G401.6 (cell line): ENCODE measurements at regions not wholly inside any gene's neighbourhood (a gene's known extent, or its start where the extent isn't known, plus 50 kb on each side); places are given as distances from the start of the nearest gene placed in this dataset.

Source experiments
- FAIRE-seq: peaks from 2 replicates; lab custom pipeline; 2012; peaks lifted over from hg19 to GRCh38; lab: Jason Lieb, UNC

DNA sequence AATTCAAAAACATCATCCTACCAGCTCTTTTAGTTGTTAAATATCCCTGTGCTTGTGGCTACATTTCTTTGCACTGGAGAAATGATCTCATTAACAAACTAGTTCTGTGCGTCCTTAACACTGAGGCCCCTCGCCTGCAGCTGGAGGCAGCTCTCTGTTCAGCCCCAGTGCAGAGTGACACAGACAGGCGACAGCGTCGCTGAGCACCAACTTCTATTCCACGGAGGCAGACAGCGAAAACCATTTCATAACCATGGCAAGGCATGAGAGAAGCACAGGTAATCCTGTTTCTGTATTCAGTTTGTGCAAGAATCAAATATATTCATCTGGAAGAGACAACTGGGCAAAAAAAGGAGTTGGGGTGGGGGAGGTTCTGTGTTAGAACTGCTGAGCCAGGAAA lies 530.7 kb downstream of the ZIC1 start:
- no peak for FAIRE-seq

DNA sequence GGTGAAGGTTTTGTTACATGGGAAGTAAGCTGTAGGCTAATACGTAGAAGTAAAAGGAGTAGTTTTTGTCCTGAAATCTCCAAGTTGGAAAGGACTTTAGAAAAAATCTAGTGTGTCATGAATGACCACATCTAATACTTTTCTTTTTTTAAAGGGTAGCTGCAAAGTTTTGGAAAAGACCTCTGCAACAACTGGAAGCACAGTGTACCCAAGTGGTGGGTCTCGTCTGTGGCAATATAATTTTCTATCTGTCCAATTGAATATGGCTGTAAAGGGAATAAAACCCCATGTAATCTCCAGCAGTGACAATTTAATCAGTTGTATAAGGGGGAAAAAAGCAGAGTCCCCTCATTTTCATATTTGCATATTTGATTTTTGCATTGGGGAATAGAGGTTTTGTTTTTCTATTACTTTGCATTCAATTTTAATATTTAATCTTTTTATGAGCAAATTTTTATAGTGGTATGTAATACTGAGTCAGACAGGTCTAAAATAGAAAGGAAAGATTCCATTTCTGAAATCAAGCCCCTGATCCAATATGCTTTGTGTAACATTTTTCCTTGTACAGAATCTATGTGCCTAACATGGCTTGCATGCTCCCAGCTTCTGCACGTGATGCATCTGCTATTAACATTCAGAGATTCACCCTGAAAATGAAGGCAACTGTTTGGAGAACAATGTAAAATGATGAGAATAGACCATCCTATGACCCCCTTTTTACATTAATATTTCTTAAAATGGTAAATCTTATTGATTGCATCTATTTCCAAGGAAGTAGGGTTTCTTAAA lies 531.4 kb downstream of the ZIC1 start:
- no peak for FAIRE-seq

- no peak for FAIRE-seq
Measured at GRCh38 chr3:147941969-147942368, 532.8 kb downstream of the ZIC1 start.

DNA sequence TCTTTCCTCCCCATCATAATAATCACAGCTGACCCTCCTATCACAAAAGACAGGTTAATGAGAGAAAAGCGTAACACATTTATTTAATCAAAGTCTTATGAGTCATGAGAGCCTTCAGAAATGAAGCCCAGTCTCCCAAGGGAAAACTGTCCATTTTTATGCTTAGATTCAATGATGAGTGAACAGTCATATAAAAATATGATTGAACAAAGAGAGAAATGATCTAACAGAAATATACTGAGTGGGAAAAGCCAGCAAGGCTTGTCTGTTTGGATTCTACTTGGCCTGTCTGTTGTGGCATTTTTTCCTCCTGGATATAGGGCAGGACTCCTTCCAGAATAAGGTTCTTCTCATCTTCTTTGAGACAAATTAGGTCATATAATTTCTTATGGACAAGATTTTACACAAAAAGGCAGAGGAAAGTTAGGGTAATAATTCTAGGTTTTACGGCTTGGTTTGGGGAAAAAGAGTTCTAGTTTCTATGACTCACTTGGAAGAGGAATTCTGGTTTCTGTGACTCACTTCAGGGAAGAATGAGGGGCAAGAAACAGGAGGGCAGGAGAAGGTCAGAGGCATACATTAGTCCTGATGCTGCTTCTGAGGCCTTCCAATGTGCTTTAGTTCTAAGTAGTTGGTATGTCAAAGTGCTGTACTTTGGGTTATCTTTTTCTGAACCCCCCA lies 534.2 kb downstream of the ZIC1 start:
- no peak for FAIRE-seq

DNA sequence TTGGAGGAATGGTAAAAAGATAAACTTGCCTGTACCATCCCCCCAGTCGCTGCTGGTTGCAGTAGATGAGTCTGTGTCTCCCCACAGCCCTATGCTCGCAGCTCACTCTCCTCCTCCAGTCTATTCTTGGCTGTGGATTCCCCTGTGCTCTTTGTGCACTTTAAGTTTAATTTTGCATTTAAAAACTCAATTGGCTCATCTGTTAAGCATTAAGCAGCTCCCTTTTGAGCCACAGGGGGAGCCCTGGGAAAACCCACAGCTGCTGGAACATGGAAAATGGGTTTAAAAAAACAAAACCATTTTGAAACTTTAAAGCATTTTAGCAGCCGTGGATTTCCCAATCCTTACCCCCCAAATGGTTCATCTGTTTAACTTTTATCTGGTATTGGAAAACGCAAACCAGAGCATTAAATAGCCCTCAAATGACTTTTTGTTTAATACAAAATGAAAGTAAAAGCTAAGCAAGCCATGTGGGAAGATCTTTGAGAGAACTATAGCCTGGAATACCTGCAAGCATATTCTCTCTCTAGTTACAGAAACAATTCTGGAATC lies 536.9 kb downstream of the ZIC1 start:
- FAIRE-seq: no peak

- FAIRE-seq: no peak
Measured at GRCh38 chr3:147956615-147957014, 547.5 kb downstream of the ZIC1 start.

- FAIRE-seq: no peak
Measured at GRCh38 chr3:147958754-147959153, 549.6 kb downstream of the ZIC1 start.

- no peak for FAIRE-seq
Measured at GRCh38 chr3:147960786-147961185, 551.6 kb downstream of the ZIC1 start.

DNA sequence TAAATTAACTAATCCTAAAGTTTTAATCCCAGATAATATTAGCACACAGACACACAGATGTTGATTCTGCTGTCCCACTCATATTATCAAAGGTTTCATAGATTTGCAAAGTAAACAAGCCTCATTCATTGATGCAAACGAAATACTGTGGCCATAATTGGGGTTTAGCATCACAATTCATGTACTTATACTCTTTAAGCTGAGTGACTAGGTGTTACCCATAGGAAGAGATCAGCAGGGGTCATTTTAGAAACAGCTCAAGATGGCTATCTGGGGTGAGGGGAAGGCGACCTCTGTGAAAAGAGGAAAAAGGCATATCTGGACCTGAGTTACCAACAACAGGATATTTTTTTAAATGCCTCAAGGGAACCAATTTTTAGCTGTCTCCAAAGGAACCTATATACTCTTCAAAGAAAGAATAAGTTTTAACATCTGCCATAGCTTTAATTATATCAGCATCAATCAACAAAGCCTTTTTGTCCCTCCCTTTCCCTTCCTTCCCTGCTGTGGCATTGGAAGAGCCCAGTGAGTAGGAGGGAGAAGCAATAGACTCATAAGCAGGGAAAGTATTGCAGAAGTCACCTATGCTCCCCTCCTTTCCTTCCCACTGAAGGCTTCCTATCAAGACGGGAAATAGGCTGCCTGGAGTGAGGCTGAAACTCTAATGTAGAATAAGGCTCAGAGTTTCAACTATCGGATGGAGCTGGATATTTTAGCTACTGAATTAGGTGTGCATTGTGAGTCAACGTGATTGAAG lies 553.4 kb downstream of the ZIC1 start:
- no peak for FAIRE-seq

DNA sequence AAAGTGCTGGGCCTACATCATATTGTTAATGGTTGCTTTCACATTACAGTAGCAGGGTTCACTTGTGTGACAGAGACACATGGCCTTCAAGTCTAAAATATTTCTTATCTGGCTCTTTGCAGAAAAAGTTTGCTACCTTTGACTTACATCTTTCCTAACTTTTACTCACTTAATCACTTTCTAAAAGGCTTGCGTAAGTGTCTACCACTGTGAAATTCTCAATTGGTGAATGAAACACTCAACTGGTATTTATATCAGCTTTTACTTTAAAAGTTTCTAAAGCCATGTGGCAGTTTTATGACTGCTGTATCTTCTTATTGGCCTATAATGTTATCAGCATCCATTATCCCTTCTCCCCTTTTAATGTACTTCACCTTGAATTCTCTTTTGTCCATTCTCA lies 554.5 kb downstream of the ZIC1 start:
- no peak for FAIRE-seq

- no peak for FAIRE-seq
Measured at GRCh38 chr3:147975165-147975564, 566.0 kb downstream of the ZIC1 start.

GRCh38 chr3:147977001-147977400 lies 567.8 kb downstream of the ZIC1 start:
- no peak for FAIRE-seq

- no peak for FAIRE-seq
Measured at GRCh38 chr3:147987549-147987948, 578.4 kb downstream of the ZIC1 start.

DNA sequence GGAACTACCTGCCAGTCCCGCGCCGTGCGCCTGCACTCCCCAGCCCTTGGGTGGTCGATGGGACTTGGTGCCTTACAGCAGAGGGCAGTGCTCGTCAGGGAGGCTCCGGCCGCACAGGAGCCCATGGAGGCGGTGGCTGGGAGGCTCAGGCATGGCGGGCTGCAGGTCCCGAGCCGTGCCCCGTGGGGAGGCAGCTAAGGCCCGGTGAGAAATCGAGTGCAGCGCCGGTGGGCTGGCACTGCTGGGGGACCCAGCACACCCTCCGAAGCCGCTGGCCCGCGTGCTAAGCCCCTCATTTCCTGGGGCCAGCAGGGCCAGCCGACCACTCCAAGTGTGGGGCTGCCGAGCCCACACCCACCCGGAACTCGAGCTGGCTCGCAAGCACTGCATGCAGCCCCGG lies 580.2 kb downstream of the ZIC1 start:
- no peak for FAIRE-seq

GRCh38 chr3:148002705-148003205 lies 593.6 kb downstream of the ZIC1 start:
- no peak for FAIRE-seq

GRCh38 chr3:148004331-148004730 lies 595.2 kb downstream of the ZIC1 start:
- FAIRE-seq: no peak

DNA sequence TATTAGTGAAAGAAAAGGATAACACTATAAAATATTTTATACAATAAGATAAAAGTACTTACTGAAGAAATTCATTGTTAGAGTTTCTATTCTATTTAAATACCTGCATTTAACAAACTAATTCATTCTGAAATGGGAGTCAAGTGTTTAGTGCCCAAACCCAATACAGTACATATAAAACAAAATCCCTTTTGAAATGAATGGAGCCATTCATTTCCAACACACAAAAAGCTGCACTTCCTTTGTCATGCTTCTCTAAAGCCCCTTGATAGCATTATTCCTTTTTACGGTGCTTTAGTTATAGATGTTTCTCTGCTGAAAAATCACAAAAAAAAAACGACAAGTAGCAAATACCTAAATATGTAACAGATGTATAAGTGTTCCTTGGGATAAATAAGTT lies 596.3 kb downstream of the ZIC1 start:
- FAIRE-seq: no peak

DNA sequence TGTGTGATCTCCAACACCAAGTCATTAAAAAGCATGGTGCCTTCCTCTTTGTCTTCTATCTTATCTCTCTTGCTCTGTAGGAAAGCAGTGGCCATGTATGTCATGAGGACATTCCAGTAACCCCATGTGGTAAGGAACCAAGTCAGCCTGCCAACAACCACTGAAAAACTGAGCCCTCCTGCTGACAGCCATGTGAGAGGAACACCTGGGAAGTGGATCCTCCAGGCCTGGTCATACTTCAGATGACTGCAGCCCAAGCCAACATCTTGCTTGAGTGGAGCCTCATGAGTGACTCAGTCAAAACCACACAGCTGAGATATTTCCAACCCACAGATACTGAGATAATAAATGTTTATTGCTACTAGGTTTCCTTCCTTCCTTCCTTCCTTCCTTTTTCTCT lies 597.3 kb downstream of the ZIC1 start:
- no peak for FAIRE-seq

DNA sequence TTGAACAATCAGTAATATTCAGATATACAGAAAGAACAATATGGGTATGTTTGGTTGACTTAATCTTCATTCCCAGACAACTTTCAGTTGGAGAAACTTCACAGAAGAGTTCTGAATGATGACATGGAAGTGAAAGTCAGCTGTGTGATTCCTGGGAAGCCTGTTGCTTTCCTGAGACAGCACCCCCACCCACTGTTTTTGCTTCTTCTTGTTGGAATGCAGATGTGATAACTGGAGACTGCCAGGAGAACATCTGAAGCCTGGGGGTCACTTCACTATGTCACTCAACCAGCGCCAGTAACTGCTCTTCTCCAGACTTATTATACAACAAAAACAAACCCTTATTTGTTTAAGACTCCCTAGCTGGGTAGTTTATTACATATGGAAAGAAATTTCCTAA lies 599.4 kb downstream of the ZIC1 start:
- FAIRE-seq: no peak

- FAIRE-seq: no peak
Measured at GRCh38 chr3:148020861-148021260, 611.7 kb downstream of the ZIC1 start.

DNA sequence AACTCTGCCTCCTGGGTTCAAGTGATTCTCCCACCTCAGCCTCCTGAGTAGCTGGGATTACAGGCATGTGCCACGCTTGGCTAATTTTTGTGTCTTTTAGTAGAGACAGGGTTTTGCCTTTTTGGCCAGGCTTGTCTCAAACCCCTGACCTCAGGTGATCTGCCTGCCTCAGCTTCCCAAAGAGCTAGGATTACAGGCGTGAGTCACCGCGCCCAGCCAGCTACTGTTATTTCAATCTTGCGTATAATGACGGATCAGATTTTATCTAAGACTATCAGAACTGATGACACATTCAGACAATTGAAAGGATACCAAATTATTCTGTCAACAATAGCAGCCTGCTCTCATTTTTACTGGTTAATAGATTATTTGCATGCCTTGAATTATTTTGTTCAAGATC lies 612.2 kb downstream of the ZIC1 start:
- FAIRE-seq: no peak

GRCh38 chr3:148023994-148024393 lies 614.8 kb downstream of the ZIC1 start:
- FAIRE-seq: no peak
